Urinary bladder (tissue), 3 donors: ENCODE measurements at regions not wholly inside any gene's neighbourhood (a gene's known extent, or its start where the extent isn't known, plus 50 kb on each side); places are given as distances from the start of the nearest gene placed in this dataset.

ENCODE experiments used
- DNase-seq: peaks from one replicate; pipeline ENCODE4 v3.0.0-alpha.2; 2015; ENCODE audit errors: extremely low spot score
- H3K27ac ChIP-seq: one replicate; pipeline ENCODE4 v1.5.1; 2013; ENCODE audit warnings: low read depth, mild to moderate bottlenecking, moderate library complexity
- H3K36me3 ChIP-seq: one replicate; pipeline ENCODE4 v1.6.1; 2013; ENCODE audit warnings: mild to moderate bottlenecking, moderate library complexity; ENCODE audit not compliant: insufficient read depth
- H3K4me1 ChIP-seq: one replicate; pipeline ENCODE4 v1.6.1; 2013; ENCODE audit warnings: mild to moderate bottlenecking, moderate library complexity; ENCODE audit not compliant: insufficient read depth
- H3K4me3 ChIP-seq: one replicate; pipeline ENCODE4 v1.5.1; 2013; ENCODE audit warnings: low read depth, low read length
- WGBS: extraction: QIAGEN DNeasy Blood & Tissue Kit; methylation state at CpG from one replicate; pipeline ENCODE4 v1.1.7; 2013; 5-methylcytosine and 5-hydroxymethylcytosine counted together
- donor health status: healthy with polysubstance abuse.
- donor health status: healthy.

DNA sequence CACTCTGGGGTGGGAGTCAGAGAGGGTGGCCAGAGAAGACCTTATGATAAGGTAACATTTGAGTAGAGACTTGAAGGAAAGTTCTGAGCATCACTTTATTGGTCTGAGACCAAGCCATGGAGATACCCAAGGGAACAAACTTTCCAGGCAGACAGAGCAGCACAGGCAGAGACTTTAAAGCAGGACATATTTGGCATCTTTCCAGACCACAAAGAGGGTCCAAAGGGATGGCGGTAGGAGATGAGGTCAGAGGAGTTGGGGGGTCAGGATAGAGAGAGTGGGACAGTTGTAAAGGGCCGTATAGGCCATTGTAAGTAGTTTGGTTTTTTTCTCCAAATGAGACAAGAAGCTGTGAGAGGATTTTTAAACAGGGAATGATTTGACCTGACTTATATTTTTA lies 344.4 kb downstream of the SEC23A start:
- H3K4me1 ChIP-seq, result no peaks in the 10 kb centered on the region
- no peaks in the 10 kb centered on the region for H3K36me3 ChIP-seq
- 55% methylated on average over 2 of the region's 2 CpGs for WGBS
- H3K27ac ChIP-seq, result no peak overlapping the region
- no peak for DNase-seq
- H3K4me3 ChIP-seq, result no peak overlapping the region

DNA sequence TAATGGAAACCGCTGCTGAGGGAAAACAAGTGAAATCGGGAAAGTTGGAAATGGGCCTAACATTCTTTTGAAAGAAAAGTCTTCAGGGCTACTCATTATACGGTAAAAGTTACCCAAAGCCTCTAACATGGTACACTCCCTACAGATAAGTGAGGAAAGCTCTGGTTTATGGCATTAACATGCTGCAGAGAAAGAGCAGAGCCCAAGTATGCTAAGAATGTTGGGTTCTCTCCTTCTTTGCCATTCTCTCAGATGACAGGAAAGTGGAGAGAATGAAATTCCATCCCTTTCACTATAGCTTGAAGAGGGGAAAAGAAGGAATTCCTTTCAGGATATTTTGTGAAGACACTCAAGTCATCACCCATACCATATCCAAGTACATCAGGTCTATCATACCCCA lies 348.0 kb downstream of the SEC23A start:
- DNase-seq, result no peak
- H3K4me3 ChIP-seq, result no peak overlapping the region
- no peak overlapping the region for H3K27ac ChIP-seq
- H3K36me3 ChIP-seq, result no peaks in the 10 kb centered on the region
- 64% methylated on average over 3 of the region's 3 CpGs for WGBS
- no peaks in the 10 kb centered on the region for H3K4me1 ChIP-seq

DNA sequence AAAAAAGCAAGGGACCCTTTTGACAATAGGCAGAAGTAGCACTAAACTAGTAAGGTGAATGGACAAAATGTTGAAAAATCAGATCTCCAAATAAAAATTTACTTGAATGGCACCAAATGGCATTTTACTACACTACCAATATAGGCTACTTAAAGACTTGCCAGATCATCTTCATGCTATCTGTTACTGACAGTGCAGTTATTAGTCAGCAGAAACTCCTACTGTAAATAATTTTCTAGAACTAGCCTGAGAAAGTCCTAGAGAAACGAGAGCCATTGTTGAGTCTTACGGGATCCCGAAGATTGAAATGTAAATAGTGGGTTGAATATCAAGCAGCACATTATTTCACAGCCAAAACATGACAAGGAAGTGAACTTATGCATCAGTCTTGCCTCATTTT lies 350.3 kb downstream of the SEC23A start:
- H3K27ac ChIP-seq, result no peak overlapping the region
- no peak overlapping the region for H3K4me3 ChIP-seq
- 62% methylated on average over 3 of the region's 3 CpGs for WGBS
- H3K4me1 ChIP-seq, result no peaks in the 10 kb centered on the region
- DNase-seq, result no peak
- H3K36me3 ChIP-seq, result no peaks in the 10 kb centered on the region

DNA sequence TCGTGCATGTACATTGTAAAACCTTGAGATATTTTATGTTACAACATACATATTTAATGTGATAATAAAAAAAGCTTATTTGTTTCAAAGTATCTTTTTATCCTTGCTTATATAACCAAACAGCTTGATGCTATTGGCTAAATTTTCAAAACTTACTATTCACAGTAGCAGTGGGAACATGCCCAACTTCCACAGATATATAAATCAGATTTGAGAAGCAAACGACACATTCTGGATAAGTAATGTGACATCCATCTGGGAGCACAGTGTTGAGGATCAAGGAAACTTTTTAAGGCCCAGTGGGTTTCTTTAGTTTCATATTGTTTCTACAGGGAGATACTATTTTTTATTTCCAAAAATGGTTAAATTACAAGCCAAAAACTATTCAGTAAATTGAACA lies 350.7 kb downstream of the SEC23A start:
- Histone ChIP-seq H3K4me3 (no peak overlapping the region), H3K27ac (no peak overlapping the region), H3K4me1 (no peaks in the 10 kb centered on the region), H3K36me3 (no peaks in the 10 kb centered on the region)
- 69% methylated on average over 2 of the region's 2 CpGs for WGBS
- DNase-seq, result no peak

DNA sequence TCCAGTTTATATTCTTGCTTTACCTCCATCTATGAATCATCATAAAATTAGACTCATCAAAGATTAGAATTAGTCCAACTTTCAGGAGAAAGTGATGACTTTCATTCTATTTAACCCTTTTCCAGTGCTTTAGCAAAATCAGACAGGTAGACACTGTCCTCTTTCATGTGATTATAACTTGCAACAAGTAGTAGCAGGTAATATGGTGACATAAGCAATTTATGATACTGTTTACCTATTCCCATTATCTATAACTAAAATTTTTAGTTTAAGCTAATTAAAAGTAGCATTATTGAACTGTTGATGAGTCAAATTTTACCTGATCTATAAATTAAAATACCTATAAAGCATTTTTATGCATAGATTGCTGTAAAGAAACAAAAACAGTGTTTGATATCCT lies 351.6 kb downstream of the SEC23A start:
- DNase-seq, result no peak
- no peaks in the 10 kb centered on the region for H3K4me1 ChIP-seq
- no peaks in the 10 kb centered on the region for H3K36me3 ChIP-seq
- H3K4me3 ChIP-seq, result no peak overlapping the region
- H3K27ac ChIP-seq, result no peak overlapping the region

DNA sequence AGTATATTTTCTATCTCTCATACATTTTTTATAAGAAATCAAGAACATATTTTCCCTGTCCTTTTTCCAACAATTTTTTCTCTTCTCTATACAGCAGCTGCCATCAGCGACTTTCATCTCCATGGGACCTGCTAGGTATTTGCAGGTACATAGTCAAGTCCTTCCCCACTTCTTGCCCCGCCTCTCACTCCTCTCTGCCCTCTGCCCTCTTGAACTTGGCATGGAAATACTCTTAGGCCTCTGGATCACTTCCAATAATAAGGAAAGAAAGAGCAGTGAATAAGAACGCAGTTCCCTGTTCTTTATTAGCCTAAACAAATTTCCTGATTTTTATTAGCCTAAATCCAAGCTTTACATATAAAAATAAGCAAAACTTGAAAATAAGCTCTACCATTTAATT lies 353.1 kb downstream of the SEC23A start:
- Histone ChIP-seq H3K36me3 (no peaks in the 10 kb centered on the region), H3K4me1 (no peaks in the 10 kb centered on the region), H3K27ac (no peak overlapping the region), H3K4me3 (no peak overlapping the region)
- 76% methylated on average over 3 of the region's 3 CpGs for WGBS
- no peak for DNase-seq

DNA sequence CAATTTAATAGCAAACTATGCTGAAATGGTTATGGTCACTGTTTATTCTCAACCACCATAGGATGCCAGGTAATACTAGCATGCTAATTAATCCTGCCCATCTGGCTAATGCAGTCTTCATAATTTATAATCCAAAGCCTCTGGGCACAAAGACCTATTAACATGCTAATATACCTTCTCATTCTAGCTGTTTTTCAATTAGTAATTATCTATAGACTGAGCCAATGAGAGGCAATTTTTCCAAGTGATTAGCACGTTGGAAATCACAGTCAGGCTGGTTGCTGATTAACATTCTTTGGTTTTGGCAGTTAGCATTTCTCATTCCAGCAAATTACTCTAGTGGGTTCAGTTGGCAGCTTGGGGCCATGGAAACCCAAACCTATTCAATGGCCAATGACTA lies 357.2 kb downstream of the SEC23A start:
- H3K27ac ChIP-seq, result no peak overlapping the region
- H3K4me1 ChIP-seq, result no peaks in the 10 kb centered on the region
- H3K4me3 ChIP-seq, result no peak overlapping the region
- WGBS, result 66% methylated on average over 1 of the region's 1 CpG
- DNase-seq, result no peak
- H3K36me3 ChIP-seq, result no peaks in the 10 kb centered on the region

DNA sequence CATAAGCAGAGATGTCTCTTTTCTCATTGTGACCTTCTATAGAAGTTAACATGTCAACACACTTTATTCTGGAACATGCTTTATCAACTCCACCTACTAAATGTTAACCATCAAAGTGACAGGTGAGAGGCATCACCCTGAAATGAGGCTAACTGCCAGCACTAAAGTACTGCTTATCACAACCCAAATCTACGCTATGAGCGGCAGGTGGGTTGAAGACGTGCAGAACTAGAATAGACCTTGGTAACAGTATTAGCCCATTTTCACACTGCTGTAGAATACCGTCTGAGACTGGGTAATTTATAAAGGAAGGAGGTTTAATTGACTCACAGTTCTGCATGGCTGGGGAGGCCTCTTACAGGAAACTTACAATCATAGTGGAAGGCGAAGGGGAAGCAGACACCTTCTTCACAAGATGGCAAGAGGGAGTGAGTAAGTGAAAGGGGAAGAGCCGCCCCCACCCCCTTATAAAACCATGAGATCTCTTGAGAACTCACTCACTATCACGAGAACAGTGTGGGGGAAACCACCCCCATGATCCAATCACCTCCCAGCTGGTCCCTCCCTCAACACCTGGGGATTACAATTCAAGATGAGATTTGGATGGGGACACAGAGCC lies 359.0 kb downstream of the SEC23A start:
- no peak for DNase-seq
- Histone ChIP-seq H3K4me3 (no peak overlapping the region), H3K4me1 (no peaks in the 10 kb centered on the region), H3K36me3 (no peaks in the 10 kb centered on the region), H3K27ac (no peak overlapping the region)
- WGBS, result 80% methylated on average over 7 of the region's 7 CpGs

DNA sequence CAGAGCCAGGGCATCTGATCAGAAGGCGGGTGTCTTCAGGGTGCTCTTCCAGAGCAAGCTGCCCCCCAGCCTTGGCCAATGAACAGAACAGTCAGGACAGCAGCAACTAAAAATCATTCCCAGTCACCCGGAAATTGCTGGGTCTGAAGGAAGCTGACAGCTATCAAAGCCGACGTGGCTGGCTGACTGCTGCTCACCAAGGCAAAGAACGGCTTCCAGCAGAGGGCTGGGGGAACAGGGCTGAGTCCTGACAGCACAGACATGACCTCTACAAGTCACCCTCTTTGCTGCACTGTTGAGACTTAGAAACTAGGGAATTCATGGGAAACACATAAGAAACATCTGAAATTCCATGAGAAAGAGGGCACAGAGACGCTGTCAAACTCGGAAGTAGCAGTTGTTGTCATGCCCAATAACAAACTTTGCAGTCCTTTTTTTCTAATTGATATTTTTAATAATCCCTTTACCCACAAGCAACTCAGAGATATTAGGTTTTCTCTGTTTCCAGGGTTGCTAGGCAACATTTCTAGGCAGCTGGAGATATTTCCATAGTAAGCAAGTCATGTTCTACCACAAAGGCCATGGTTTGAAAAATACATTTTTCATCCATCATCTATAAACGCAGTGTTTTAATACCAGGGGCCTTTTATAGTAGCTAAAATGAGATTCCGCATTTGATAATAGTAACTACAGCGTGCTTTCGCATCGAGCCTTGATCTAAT lies 365.2 kb downstream of the SEC23A start:
- DNase-seq, result no peak
- Histone ChIP-seq H3K4me3 (no peak overlapping the region), H3K36me3 (no peaks in the 10 kb centered on the region), H3K27ac (no peak overlapping the region), H3K4me1 (no peaks in the 10 kb centered on the region)
- 49% methylated on average over 12 of the region's 12 CpGs for WGBS

DNA sequence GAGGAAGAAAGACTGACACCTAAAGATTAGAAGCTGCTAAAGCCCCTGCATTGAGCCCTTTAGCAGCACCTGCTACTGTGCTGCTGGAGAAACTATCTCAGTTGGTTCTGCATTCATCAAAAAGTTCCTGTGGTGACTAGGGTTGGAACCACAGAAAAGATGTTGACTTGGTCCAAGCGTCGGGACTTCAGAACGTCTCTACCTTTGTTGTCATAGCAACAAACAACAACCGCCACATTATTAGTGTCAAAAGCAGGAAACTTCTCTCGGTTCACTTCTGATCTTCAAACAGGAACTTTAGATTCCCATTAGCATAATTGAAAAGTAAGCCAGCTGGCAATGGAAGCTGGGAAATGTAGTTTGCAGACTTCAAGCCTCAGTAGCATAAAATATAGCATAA lies 368.0 kb downstream of the SEC23A start:
- no peak for DNase-seq
- 84% methylated on average over 5 of the region's 5 CpGs for WGBS
- H3K36me3 ChIP-seq, result no peaks in the 10 kb centered on the region

DNA sequence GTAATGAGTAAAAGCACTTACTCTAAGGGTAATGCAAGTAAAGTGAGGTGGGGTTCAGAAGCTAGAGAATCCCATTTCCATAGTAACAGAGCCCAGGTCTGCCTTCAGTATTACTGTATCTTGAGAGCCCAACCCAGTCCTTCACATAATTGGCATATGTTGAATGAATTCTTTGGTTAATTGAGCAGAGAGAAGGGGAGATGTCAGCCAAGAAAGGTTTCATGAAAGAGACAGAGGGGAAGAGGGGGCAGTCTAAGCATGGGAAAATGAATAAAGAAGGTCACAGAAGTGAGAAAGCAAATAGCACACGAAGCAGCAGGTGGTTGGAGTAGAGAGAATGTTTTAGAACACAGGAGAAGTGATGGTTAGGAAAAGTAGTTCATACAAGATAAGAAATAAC lies 371.1 kb downstream of the SEC23A start:
- WGBS, result 77% methylated on average over 1 of the region's 1 CpG
- H3K27ac ChIP-seq, result no peak overlapping the region
- no peak for DNase-seq
- no peaks in the 10 kb centered on the region for H3K36me3 ChIP-seq
- H3K4me1 ChIP-seq, result no peaks in the 10 kb centered on the region
- no peak overlapping the region for H3K4me3 ChIP-seq

More for the DNA sequence above, 368.0 kb downstream of the SEC23A start:
- Histone ChIP-seq H3K27ac (no peak overlapping the region), H3K4me3 (no peak overlapping the region), H3K4me1 (no peaks in the 10 kb centered on the region)

DNA sequence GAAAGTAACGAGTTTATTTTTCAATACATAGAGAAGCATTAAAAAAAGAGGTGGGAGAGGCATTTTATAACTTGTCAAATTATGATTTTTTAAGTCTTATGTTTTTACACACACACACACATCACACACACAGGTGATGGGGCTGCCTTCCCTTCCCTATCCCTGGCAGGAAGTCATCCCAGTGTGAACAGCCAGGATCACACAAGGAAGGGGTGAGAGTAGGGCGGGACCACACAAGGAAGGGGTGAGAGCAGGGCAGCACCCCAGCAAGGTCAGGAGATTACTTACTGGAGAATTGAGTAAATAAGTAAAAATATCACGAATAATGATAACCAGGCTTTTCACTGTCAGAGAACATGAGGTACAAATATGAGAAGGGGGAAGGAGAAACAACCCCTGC lies 372.6 kb downstream of the SEC23A start:
- WGBS, result 78% methylated on average over 3 of the region's 3 CpGs
- Histone ChIP-seq H3K27ac (no peak overlapping the region), H3K36me3 (no peaks in the 10 kb centered on the region), H3K4me3 (no peak overlapping the region), H3K4me1 (no peaks in the 10 kb centered on the region)
- DNase-seq, result no peak

DNA sequence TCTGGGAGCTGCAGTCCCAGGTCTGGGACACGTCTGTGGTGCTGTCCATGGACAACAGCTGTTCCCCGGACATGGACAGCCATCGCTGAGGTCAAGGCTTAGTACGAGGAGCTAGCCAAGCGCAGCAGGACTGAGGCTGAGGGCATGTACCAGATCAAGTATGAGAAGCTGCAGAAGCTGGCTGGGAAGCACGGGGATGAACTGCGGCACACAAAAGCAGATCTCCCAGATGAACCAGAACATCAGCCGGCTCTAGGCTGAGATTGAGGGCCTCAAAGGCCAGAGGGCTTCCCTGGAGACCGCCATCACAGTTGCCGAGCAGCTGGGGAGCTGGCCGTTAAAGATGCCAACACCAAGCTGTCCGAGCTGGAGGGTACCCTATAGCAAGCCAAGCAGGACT lies 375.3 kb downstream of the SEC23A start:
- Histone ChIP-seq H3K4me1 (no peaks in the 10 kb centered on the region), H3K4me3 (no peak overlapping the region), H3K36me3 (no peaks in the 10 kb centered on the region), H3K27ac (no peak overlapping the region)
- no peak for DNase-seq
- 93% methylated on average over 12 of the region's 12 CpGs for WGBS

DNA sequence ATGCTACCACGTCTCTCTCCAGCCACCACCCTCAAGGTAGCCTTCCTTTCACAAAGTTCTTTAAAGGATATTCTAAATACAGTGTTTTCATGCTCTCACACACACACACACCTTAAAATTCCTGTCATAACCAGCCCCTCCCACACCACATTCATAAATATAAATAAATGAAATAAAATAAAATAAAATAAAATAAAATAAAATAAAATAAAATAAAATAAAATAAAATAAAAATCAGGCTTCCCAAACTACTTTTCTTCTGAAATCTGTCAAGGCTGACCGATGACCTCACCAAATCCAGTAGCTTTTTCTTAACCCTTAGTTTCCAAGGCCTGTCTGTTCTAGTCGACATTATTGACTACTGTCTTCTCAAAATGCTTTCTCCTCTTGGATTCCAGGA lies 378.4 kb downstream of the SEC23A start:
- H3K27ac ChIP-seq, result no peak overlapping the region
- DNase-seq, result no peak
- no peaks in the 10 kb centered on the region for H3K36me3 ChIP-seq
- H3K4me3 ChIP-seq, result no peak overlapping the region
- 93% methylated on average over 3 of the region's 3 CpGs for WGBS
- H3K4me1 ChIP-seq, result no peaks in the 10 kb centered on the region
